ENCODE measurements at regions not wholly inside any gene's neighbourhood (a gene's known extent, or its start where the extent isn't known, plus 50 kb on each side); places are given as distances from the start of the nearest gene placed in this dataset.
"Not testable (repeated sequence)": the region's sequence is repeated elsewhere in the genome, so short reads cannot be mapped to it uniquely, and the experiment has no call there.

DNA sequence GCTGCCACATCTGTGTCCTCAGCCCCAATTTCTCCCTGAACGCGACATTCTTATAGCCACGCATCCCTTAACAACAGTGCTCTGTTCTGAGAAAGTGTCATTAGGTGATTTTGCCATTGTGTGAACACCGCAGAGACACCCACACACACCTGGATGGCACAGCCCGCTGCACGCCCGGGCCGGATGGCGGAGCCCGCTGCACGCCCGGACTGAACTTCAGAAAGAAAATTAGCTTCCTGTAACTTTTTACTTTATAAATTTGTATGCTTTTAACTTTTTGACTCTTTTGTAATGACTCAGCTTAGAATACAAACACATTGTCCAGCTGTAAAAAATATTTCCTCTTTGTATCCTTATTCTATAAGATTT is 567.0 kb upstream of the B3GAT1 start:
- not testable (repeated sequence) for DNase-seq (ENCODE audit: low read depth in 2 of 2)

DNA sequence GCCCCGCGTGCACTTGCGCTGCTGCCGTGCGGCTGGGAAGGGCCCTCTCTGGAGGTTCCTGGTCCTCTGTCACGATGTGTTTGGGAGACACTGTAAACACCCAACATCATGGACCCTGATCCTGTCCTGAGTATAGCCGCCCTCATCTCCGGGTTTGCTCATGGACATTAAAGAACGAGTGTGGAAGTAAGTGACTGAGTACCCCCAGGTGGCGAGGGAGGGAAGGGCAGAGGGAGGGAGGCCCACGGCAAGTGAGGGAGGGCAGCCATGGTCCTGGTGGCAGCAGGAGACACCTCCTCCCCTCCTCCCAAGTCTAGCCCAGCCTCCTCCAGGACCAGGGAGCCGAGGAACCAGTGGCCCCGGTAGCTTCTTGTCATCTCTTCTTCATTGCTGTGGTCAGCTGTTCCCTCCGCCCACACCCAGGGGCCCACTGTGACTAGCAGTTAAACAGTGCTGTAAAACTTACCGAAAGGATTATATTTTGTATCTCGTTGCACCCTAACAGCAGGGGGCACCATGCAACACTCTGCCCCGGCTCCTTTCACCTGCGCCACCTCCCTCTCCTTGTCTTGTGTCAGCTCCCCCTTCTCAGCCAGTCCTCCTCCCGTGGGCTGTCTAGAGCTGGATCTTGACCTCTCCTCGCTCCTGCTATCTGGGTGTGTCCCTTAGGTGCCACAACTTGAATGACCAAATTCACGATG is 566.5 kb upstream of the B3GAT1 start:
- DNase-seq (ENCODE audit: low read depth in 2 of 2) = no peak

DNA sequence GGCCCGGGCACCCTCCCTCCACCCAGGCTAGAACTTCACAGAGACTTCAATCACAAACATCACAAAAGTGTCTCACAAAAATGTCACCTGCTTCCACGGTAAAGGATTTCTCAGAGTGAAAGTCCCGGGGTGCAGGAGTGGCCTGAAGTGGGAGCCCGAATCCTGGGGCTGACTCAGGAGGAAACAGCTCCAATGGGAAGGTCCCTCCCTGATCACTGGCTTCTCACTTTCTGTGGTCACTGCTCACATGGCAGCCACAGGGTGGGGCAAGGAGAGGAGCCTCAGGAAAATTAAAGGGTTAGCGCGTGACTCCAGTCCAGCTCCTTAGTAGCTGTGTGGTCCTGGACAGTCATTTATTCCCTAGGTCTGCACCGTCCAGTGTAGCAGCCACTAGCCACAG is 564.5 kb upstream of the B3GAT1 start:
- no peak for DNase-seq (ENCODE audit: low read depth in 2 of 2)

DNA sequence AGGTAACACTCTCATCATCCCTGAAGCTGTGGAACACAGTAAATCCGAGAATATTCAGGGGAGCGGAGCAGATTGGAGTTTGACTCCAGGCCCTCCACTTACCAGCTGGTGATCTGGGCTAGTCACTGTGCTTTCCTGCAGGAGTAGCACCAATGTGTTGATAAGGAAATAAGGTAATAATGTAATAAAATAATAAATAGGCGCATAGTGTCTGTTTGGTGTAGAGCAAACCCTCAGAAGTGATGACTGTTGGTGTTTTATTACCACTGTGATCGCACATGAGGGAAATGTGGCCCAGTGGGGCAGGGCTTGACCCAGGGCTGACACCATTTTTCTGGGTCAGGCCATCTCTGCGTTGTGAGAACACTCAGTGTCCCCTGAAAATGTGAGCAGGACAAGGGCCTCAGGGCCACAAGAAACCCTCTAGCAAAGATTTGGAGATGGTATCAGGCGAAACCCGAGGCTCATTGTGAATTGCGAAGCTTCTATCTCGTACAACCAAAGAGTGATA is 563.9 kb upstream of the B3GAT1 start:
- DNase-seq (ENCODE audit: low read depth in 2 of 2) = no peak

DNA sequence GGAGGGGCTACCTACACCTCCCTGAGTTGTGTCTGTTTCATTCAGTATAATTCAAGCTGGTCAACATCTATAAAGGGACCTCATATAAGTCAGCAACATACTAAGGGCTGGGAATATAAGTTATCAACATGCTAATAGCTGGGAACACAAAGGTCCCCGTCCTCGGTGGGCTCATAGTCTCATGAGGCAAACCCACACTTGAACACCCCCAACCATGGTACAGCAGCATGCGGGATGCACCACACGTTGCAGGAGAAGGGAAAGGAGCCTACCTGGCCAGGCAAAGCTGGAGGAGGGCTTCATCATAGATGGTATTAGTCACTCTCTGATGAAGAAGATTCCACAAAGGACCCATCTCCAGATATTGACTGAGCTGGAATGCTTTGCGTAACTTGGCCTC is 561.8 kb upstream of the B3GAT1 start:
- DNase-seq (ENCODE audit: low read depth in 2 of 2) = no peak

DNA sequence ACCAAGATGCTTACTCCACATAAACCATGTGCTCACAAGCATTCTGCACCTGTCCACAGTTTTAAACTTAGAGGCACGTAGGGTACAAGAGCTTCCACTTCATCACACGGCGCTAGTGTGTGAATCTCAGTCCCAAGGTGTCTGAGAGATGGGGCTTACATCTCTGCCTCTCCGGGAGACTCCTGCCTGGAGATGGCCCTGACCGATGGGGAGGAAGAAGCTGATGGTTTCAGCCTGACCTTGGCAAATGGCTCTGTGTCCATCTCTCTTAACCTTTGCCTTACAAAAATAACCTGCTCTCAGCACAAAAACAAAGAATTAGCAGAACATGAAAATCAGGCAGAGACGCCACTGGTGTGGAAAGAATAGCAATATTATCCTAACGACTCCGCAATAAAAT is 559.3 kb upstream of the B3GAT1 start:
- no peak for DNase-seq (ENCODE audit: low read depth in 2 of 2)

DNA sequence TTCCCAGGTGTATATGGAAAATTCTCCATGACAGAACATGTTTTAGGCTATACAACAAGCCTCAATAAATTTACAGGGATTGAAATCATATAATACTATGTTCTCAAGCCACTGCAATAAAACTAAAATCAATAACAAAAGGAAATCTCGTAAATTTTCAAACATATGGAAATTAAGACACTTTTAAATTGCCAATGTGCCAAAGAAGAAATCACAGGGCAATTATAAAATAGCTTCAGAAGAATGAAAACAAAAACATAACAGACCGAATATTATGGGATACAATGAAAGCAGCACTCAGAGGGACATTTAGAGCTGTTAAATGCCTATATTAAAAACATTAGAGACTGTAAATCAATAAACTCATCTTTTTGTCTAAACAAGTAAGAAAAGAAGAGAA is 555.7 kb upstream of the B3GAT1 start:
- DNase-seq (ENCODE audit: low read depth in 2 of 2) = no peak

DNA sequence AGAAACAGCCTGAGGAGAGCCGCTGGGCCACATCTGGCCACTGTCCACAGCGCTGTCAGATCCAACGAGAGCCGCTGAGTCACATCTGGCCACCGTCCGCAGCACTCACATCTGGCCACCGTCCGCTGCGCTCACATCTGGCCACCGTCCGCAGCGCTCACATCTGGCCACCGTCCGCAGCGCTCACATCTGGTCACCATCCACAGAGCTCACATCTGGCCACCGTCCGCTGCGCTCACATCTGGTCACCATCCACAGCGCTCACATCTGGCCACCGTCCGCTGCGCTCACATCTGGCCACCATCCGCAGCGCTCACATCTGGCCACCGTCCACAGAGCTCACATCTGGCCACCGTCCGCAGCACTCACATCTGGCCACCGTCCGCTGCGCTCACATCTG is 549.3 kb upstream of the B3GAT1 start:
- DNase-seq (ENCODE audit: low read depth in 2 of 2) = not testable (repeated sequence)

DNA sequence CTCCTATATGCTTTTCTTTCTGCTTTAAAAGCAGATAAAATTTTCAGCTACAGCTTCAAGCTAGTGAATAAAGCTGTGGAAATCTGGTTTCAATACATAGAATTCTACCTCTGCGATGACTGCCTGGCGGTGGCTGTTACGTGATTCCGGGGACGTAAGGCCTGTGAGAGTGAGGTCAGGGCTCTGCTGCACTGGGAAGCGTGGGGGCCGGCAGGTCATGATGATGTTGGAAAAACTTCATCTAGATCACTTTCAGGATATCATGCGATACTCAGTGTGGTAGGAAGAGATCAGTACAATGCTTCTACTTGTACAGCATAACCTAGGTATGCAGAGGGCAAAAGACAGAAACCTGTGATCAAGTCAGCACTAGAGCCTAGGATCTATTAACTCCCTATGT is 546.8 kb upstream of the B3GAT1 start:
- DNase-seq (ENCODE audit: low read depth in 2 of 2) = no peak

DNA sequence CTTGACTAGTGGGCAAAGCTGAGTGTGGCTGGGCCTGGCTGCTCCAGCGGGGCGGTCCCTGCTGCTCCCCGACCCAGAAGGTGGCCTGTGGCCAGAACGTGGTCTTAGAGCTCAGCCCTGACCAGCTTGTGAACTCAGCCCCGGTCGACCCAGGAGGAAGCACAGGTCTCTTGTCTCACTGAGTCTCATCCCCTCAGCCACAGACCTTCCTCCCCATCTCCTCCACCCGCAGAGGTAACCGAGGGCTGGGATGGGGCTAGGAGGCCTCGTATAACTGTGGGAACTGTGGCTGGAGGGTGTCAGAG is 546.2 kb upstream of the B3GAT1 start:
- no peak for DNase-seq (ENCODE audit: low read depth in 2 of 2)

DNA sequence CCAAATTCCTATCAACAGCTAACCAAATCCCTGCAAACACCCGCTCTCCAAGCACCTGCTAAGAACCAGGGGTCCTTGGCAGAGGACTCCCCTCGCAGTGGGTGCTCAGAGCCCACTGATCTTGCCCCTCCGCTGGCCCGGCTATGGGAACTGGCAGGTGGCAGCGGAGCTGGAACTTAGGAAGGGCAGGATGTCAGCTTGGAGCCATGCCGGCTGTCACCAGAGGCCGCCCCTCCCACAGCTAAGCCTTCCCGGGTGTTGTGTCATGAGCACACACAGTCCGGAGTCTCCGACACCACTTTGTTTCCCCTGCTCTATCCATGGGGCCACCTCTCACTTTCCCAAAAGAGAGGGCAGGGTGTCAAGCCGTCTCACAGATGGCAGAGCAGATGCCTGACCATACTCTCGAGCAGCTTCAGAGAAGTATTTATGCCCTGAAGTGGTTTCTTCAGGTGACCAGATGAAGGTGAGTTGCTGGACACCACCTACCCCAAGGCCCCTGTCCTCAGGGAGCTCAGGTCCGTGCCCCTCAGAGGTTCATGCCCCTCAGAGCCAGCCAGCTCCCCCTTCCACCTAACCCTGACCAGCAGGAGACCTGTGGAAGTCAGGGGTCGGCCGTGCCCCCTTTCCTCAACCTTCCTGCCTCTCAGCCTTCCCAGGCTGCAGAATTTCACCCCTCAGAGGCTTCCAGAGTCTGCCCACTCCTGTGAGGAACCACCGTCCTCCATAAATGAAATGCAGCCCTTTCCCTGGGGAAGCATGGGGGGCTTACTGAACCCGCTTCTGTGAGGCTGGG is 545.7 kb upstream of the B3GAT1 start:
- DNase-seq (ENCODE audit: low read depth in 2 of 2) = no peak

DNA sequence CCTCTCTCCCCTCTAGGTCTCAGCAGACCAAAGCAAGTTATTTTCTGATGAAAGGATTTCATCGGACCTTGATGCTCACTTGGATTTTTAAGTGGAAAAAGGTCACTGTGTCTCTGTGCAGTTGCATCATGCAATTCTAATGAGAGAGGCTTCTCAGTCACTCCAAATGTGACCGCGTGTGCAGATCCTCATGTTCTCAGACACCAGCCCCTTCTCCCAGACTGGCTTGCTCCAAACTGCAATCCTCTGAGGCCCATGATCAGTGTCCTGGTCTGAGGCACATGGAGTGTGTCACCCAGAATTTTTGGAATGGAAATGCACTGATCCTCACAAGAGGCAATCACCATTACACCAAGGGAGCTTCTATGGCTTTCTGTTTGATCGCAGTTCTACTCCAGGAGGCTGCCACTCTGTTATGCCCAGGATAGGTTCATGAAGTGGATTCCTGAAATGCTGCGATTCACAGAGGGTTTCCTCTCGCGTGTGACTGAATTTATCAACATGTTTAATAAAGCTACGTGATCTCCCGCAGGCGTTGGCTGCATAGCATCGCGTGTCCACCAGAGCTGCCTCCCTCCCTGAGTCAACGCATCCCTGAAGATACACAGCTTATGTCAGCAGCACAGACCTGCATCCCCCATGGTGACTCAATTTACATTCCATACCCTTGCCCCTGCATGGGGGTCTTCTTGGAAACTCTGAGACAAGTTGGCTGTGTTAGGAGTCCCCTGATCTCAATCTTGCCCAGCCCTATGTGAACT is 544.6 kb upstream of the B3GAT1 start:
- DNase-seq (ENCODE audit: low read depth in 2 of 2) = no peak

DNA sequence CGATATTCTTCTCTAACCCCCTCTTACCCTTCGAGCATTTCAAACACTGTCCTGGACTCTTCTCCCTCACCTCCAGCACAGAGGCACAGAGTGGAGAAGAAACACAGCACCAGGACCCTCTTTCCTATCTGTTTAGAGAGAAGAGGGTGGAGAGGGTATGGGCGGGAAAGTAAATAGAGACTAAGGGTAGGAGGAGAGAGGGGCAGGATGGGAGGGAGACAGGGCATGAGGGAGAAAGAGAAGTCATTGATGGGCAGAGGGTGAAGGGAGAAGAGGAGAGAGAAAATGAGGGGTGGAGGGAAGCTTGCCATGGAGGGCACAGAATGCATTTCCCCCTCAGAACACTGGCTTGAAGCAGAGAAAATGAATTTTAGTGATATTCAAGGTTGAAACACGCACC is 543.9 kb upstream of the B3GAT1 start:
- DNase-seq (ENCODE audit: low read depth in 2 of 2) = not testable (repeated sequence)

DNA sequence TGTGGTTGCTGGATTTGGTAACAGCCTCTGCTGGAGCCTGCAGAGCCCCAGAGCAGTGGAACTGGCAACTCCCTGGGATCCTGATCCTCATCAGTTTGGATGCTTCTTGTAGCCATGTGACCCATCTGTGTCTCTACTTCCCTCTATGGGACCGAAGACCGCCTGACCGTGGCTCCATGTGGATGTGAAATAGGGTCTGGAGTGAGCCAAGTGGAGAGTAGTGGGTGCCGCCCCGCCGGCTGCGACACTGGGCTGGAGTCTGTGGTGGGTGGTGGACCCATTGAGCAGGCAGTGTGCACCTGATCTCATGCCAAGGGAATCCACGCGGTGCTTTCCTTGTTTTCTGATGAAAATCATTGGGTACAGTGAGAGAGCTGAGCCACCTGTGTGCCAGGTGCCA is 543.2 kb upstream of the B3GAT1 start:
- no peak for DNase-seq (ENCODE audit: low read depth in 2 of 2)

DNA sequence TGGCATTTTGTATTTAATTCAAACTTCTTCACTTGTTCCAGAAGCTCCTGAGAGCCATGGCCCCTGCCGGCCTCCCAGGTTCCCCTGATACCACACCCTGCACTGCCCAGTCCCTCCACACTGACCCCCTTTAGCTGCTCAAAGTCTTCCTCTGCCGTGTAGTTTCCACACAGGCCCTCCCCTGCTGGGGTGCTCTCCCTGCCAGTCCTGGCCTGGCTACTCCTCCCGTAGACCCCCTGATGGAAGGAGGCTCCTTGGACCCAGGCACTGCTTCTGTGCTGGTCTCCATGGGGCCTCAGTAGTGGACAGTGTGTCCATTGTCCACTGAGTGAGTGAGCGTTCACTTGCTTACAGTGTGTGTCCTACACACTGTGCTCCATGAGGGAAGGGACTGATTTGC is 542.4 kb upstream of the B3GAT1 start:
- DNase-seq (ENCODE audit: low read depth in 2 of 2) = not testable (repeated sequence)

DNA sequence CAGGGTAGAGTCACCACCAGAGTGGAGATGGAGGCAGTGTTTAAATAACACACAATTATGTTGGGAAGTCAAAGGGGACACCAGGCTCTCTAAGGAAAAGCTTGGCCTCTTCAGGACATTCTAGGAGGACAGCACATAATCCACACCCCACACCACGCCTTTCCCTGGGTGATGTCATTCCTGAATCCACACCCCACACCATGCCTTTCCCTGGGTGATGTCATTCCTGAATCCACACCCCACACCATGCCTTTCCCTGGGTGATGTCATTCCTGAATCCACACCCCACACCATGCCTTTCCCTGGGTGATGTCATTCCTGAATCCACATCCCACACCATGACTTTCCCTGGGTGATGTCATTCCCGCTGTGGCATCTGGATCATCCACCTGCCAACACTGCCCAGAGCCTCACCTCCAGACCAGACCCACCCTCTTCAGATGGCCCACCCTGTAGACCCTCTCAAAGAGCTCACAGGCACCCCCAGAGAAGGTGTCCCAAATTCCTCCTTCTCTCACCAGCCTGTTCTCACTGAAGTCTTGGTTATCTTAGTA is 541.5 kb upstream of the B3GAT1 start:
- DNase-seq (ENCODE audit: low read depth in 2 of 2) = not testable (repeated sequence)

DNA sequence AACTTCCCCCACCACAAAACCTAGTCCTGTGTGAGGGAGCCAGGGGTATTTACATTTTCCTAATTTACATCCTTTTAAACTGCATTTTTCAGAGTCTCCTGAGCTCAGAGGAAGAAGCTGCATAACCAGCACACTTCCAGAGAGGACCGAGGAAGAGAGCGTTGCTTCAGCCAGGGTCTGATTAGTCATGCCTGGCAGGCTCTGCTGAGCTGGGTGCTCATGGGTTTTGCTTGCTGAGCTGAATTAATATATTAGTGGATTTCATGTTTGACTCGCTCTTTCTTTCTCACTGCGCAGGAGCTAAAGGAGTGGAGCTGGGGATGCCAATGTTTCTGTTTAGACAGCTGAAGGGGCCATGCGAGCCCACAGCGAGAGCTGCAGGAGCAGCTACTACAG is 539.3 kb upstream of the B3GAT1 start:
- DNase-seq (ENCODE audit: low read depth in 2 of 2) = no peak

DNA sequence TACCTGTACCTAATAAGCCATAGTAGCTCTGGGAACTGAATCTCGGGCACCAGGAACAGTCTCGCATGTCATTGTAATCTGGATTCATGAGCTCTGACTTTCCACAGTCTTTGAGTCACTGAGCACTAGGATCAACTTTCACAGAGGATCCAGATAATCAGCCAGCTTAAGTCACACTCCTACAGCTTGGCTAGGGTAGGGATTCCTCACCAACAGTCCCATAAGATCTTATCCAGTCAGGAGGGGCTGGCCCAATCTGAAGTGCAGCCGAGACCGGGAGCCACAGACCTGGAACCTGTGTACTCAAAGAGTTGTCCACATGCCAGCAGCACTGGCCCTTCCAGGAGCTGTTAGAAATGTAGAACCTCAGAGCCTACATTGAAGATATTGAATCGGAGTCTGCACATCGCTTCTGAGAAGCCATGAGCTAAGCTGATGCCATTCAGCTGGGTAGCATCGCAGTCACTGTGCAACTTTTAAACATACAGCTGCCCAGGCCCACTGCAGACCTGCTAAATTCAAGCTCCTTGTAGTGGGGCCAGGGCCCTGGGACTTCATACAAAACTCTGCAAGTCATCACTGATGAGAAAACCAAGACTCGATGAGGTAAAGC is 538.8 kb upstream of the B3GAT1 start:
- DNase-seq (ENCODE audit: low read depth in 2 of 2) = no peak

DNA sequence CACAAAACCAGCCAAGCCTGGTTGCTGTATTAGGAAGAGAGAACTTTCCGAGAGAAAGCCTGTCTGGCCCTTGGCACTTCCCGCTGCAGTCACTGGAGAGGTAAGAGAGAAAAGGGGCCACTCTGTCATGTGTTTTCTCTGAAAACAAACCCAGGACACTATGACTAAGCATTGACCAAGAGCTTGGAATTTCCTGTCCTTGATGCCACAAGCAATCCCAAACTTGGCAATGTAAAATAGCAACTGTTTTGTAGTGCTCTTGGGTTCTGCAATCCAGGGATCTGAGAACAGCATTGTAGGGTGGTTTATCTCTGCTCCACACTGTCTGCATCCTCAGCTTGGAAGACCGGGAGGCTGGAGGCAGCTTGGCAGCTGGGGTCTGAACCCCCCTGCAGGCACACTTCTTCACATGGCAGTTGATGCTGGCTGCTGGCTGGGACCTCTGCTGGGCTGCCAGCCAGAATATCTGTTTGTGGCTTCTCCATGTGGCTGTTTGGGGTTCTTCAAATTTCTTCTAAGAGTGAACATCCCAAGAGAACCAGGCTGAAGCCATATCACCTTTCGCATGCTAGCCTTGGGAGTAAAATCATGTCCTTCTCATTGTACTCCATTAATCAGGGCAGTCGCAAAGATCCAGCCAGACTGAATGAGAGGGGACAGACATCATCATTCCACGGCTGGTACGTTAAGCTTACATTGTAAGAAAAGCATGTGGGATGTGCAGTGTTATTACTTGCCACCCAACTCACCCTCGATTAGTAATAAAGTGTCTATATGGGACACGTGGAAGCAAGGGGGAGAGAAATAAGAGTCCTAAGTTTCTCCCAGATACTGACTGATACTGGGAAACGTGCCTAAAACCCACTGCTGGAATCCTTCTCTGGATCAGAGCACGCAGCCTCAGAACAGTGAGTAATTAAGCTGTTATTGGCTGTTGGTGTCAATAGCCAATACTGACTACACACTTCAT is 537.4 kb upstream of the B3GAT1 start:
- no peak for DNase-seq (ENCODE audit: low read depth in 2 of 2)

DNA sequence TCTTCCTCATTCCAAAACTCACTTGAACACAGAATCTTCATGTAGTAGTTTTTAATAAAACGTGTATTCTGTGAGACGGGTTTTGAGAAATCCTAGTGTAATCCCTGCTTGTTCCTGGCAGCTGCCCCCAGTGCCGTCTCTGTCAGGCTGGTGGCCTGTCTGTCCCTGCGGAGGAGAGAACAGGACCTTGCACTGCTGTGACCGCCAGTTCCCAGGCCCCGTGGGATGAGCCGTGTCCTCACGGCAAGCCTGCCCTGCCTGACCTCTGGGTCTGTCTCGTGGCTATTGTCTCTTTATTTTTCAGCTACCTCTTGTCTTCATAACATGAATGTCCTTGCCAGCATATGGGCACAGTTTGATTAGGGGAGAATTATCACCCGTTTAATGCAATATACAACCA is 535.5 kb upstream of the B3GAT1 start:
- no peak for DNase-seq (ENCODE audit: low read depth in 2 of 2)

DNA sequence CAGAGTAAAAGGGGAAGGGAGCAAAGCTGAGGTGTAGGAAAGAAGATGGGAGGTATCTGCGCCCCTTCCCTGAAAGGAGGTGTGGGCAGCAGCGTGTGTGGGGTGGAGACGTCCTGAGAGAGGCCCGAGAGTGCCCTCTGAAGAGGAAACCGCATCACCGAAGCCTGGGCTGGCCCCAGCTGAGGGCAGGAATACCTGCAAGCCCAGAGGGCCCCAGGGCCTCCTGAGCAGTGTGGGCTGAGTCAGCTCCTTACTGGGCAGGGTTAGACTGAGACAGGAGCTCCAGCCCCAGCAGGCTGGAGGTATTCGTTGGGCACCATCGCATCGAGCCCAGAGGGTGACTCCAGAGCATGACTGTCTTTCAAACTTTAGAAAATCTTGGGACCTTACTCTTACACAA is 534.0 kb upstream of the B3GAT1 start:
- no peak for DNase-seq (ENCODE audit: low read depth in 2 of 2)

All from activated CD4-positive, alpha-beta T cell treated with anti-CD3 and anti-CD28 coated beads for 24 hours (primary cell).